ENCODE measurements at regions not wholly inside any gene's neighbourhood (a gene's known extent, or its start where the extent isn't known, plus 50 kb on each side); places are given as distances from the start of the nearest gene placed in this dataset.

GRCh38 chr15:26106556-26106955 is 243.4 kb upstream of the ATP10A start:
- Histone ChIP-seq H3K4me1 (ENCODE audit: control insufficient read depth in 1 of 2, low read depth in 2 of 2) (no peaks in the 10 kb centered on the region), H3K27me3 (replicated peaks; ENCODE audit: insufficient read depth) (no peaks in the 10 kb centered on the region), H3K27ac (no peak overlapping the region), H3K36me3 (no peaks in the 10 kb centered on the region), H3K4me3 (no peak overlapping the region), H3K9me3 (no peaks in the 10 kb centered on the region)
- ATAC-seq (ENCODE audit: insufficient number of reproducible peaks, low FRiP score, low read depth) (no peak), DNase-seq (ENCODE audit: low spot score) (no peak)
- no peak for TF ChIP-seq CTCF (IDR thresholded peaks at IDR 0.05)

DNA sequence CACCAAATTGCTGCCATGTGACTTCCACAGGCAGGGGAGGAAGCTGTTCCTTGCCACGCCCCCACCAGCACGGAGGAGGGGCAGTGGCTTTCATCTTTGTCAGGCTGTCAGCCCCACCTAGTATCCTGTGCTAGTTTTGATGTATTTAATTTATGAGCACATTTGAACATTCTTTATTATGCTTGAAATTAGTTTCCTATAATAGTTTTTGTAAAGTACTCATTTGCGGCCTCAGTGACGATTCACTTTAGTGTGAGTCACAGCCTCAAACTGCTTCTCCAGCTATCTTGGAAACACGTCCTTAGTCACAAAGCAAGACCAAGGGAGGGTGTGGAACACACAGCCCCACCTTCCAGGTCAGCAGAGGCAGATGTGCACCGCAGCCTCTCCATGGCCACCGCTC is 239.9 kb upstream of the ATP10A start:
- Histone ChIP-seq H3K27me3 (replicated peaks; ENCODE audit: insufficient read depth) (no peaks in the 10 kb centered on the region), H3K4me1 (ENCODE audit: control insufficient read depth in 1 of 2, low read depth in 2 of 2) (no peaks in the 10 kb centered on the region), H3K9me3 (no peaks in the 10 kb centered on the region), H3K27ac (no peak overlapping the region), H3K36me3 (no peaks in the 10 kb centered on the region), H3K4me3 (no peak overlapping the region)
- ATAC-seq (ENCODE audit: insufficient number of reproducible peaks, low FRiP score, low read depth) (no peak), DNase-seq (ENCODE audit: low spot score) (no peak)
- no peak for TF ChIP-seq CTCF (IDR thresholded peaks at IDR 0.05)

DNA sequence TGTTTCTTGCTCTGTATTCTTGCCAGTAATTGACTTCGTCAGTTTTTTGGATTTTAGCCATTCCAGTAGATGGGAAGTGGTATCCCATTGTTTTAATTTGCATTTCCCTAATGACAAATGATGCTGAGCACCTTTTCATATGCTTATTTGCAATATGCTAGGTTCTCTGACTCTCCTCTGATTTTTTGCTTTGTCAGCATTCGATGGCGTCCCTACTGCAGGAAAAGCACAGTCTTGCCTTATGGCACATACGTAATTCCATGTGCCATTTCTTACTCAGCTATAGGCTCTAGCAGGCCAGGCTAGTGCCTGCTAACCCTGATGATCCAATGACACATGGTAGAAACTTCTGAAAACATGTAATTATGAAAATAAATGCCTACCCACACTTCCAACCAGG is 239.2 kb upstream of the ATP10A start:
- no peak overlapping the region for H3K27ac ChIP-seq
- ATAC-seq (ENCODE audit: insufficient number of reproducible peaks, low FRiP score, low read depth): no peak
- H3K36me3 ChIP-seq: no peaks in the 10 kb centered on the region
- no peaks in the 10 kb centered on the region for H3K9me3 ChIP-seq
- H3K27me3 ChIP-seq (replicated peaks; ENCODE audit: insufficient read depth): no peaks in the 10 kb centered on the region
- no peak overlapping the region for H3K4me3 ChIP-seq
- no peaks in the 10 kb centered on the region for H3K4me1 ChIP-seq (ENCODE audit: control insufficient read depth in 1 of 2, low read depth in 2 of 2)
- DNase-seq (ENCODE audit: low spot score): no peak
- no peak for TF ChIP-seq CTCF (IDR thresholded peaks at IDR 0.05)

- no peak for ATAC-seq (ENCODE audit: insufficient number of reproducible peaks, low FRiP score, low read depth)
- Histone ChIP-seq H3K9me3 (no peaks in the 10 kb centered on the region), H3K4me1 (ENCODE audit: control insufficient read depth in 1 of 2, low read depth in 2 of 2) (no peaks in the 10 kb centered on the region), H3K36me3 (no peaks in the 10 kb centered on the region), H3K27me3 (replicated peaks; ENCODE audit: insufficient read depth) (no peaks in the 10 kb centered on the region), H3K4me3 (no peak overlapping the region), H3K27ac (no peak overlapping the region)
- no peak for DNase-seq (ENCODE audit: low spot score)
- TF ChIP-seq CTCF (IDR thresholded peaks at IDR 0.05): no peak
Measured at GRCh38 chr15:26101443-26101842, 238.3 kb upstream of the ATP10A start.

DNA sequence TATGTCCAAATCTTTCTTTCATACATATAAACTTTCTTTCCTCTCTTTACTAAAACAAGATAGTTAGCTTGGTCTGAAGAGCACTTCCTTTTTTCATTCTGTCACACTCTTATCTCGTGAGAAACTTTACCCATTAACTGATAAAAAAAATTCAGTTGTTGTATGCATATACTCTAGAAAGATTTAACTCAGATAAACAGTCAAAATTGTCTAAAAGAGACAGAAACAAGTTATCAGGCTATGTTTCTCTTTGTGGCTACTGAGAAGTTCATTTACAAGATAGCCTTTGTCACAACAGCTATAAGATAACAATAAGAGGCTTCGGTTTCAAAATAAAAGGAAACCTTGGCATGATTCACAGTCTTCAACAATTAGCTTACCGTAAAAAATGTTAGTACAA is 235.7 kb upstream of the ATP10A start:
- DNase-seq (ENCODE audit: low spot score): no peak
- TF ChIP-seq CTCF (IDR thresholded peaks at IDR 0.05): no peak
- H3K9me3 ChIP-seq: no peaks in the 10 kb centered on the region

More for the DNA sequence above, 235.7 kb upstream of the ATP10A start:
- H3K4me1 ChIP-seq (ENCODE audit: control insufficient read depth in 1 of 2, low read depth in 2 of 2): no peaks in the 10 kb centered on the region
- no peaks in the 10 kb centered on the region for H3K36me3 ChIP-seq
- H3K27me3 ChIP-seq (replicated peaks; ENCODE audit: insufficient read depth): no peaks in the 10 kb centered on the region
- ATAC-seq (ENCODE audit: insufficient number of reproducible peaks, low FRiP score, low read depth): no peak
- no peak overlapping the region for H3K27ac ChIP-seq
- H3K4me3 ChIP-seq: no peak overlapping the region

Measured in thoracic aorta (tissue), 2 donors.